Small intestine (tissue), 7 donors: ENCODE measurements at regions not wholly inside any gene's neighbourhood (a gene's known extent, or its start where the extent isn't known, plus 50 kb on each side); places are given as distances from the start of the nearest gene placed in this dataset.

Source experiments
- DNase-seq, 2 donors: peaks; one replicate each; pipeline versions ENCODE4 v3.0.0 to v3.0.0-alpha.2; 2013
- FAIRE-seq: peaks from 2 replicates; lab custom pipeline; 2012; peaks lifted over from hg19 to GRCh38; lab: Jason Lieb, UNC
- H3K27ac ChIP-seq, 3 donors: one replicate each; pipeline ENCODE4 v1.5.1; 2013; ENCODE audit warnings: low read length in 2 of 3, mild to moderate bottlenecking in 2 of 3, control low read depth in 1 of 3, inconsistent platforms in 1 of 3, low read depth in 1 of 3, moderate library complexity in 1 of 3
- H3K27me3 ChIP-seq, 3 donors: one replicate each; pipeline ENCODE4 v1.6.1; 2013; ENCODE audit warnings: low read length in 3 of 3, inconsistent platforms in 1 of 3; ENCODE audit not compliant: control insufficient read depth in 3 of 3, insufficient read depth in 3 of 3
- H3K36me3 ChIP-seq, 3 donors: one replicate each; pipeline ENCODE4 v1.6.1; 2013; ENCODE audit warnings: low read length in 3 of 3, inconsistent platforms in 1 of 3, low read depth in 1 of 3, mild to moderate bottlenecking in 1 of 3, moderate library complexity in 1 of 3; ENCODE audit not compliant: control insufficient read depth in 3 of 3, insufficient read depth in 2 of 3
- H3K4me1 ChIP-seq, 3 donors: one replicate each; pipeline ENCODE4 v1.6.1; 2013; ENCODE audit warnings: low read length in 2 of 3, inconsistent platforms in 1 of 3, low read depth in 1 of 3, mild to moderate bottlenecking in 1 of 3, moderate library complexity in 1 of 3; ENCODE audit not compliant: control insufficient read depth in 3 of 3, insufficient read depth in 2 of 3
- H3K4me3 ChIP-seq, 3 donors: one replicate each; pipeline ENCODE4 v1.5.1; 2013; ENCODE audit warnings: low read length in 3 of 3, control low read depth in 1 of 3, inconsistent platforms in 1 of 3, low read depth in 1 of 3, mild to moderate bottlenecking in 1 of 3, moderate library complexity in 1 of 3
- H3K9me3 ChIP-seq, 2 donors: one replicate each; pipeline ENCODE4 v1.6.1; 2013; ENCODE audit warnings: low read depth in 1 of 2, low read length in 1 of 2; ENCODE audit not compliant: control insufficient read depth in 2 of 2, insufficient read depth in 1 of 2
- WGBS, 3 donors: extraction: QIAGEN DNeasy Blood & Tissue Kit; methylation state at CpG; one replicate each; pipeline ENCODE4 v1.1.7; 2013; 5-methylcytosine and 5-hydroxymethylcytosine counted together
- donor health status: healthy with polysubstance abuse.
- donor health status: control.
- donor health status: control.
- donor health status: Bipolar disorder and iron deficiency.
- donor health status: healthy.

DNA sequence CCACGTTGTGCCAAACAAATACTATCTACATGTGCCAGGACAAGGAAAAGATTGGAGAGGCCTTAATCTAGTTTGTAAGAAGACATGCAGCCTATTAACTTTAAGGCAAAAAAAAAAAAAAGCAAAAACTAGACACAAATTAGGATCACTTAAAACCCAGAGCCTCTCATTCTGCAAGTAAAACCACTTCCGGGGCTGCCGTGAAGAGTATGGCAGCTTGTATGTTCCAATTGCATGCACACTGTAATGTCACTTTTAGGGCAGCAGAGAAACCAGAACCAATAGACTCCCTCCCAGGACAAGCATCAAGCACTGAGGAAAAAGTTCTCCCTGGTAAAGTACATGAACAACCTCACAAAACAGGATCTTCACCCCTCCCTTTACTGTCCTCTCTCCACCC is 70.6 kb downstream of the RSL24D1 start:
- no peak overlapping the region for H3K4me3 ChIP-seq
- no peaks in the 10 kb centered on the region for H3K9me3 ChIP-seq
- no peaks in the 10 kb centered on the region for H3K36me3 ChIP-seq
- H3K4me1 ChIP-seq: no peaks in the 10 kb centered on the region
- DNase-seq (no peak), FAIRE-seq (no peak)
- WGBS, 3 donors: 66 to 82% (median 73%) methylated on average over 3 of the region's 3 CpGs
- no peaks in the 10 kb centered on the region for H3K27me3 ChIP-seq
- no peak overlapping the region for H3K27ac ChIP-seq

DNA sequence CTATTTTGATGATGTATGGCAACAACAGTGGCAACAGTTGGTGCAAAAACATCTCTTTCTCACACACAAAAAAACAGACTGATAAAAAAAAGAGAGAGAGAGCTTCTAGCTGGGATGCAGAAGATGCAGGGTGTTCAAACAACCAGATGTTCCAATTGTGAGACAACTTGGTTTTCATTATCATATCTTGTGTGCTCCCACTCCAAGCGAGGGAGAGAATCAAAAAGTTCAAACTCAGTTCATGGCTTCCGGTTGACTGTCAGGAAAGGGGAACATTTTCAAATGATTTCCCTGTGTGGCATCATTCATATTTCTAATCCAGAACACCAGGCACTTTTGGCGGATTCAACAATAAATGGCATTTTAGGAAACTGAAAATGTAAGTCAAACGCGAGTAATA is 72.1 kb downstream of the RSL24D1 start:
- WGBS, 3 donors: 81 to 87% (median 84%) methylated on average over 5 of the region's 5 CpGs
- no peaks in the 10 kb centered on the region for H3K4me1 ChIP-seq
- no peak overlapping the region for H3K27ac ChIP-seq
- DNase-seq (no peak), FAIRE-seq (no peak)
- no peaks in the 10 kb centered on the region for H3K36me3 ChIP-seq
- no peak overlapping the region for H3K4me3 ChIP-seq
- no peaks in the 10 kb centered on the region for H3K27me3 ChIP-seq
- no peaks in the 10 kb centered on the region for H3K9me3 ChIP-seq

DNA sequence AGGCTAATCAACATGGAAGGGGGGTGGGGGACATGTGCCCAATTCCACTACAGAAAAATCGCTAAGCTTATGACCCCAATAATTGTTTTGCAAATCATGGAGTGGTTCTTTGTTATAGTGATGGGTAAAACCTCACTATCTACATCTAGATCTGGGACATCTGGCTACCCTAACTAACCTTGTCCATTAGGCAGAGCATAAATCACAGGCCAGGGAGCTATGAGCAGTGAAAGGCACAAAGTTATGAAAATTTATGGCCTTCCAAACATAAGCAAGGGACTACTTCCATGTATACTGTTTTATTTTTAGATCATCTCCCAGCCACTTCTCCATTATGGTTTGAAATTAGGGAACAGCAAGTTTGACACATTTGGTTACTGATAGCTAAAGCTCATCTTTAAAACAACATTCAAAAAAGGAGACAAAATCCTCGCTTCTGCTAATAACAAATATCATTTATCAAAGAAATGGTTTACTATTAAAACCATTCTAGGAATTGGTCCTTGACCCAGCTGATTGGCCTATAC is 78.3 kb downstream of the RSL24D1 start:
- FAIRE-seq (no peak), DNase-seq (no peak)
- no peaks in the 10 kb centered on the region for H3K4me1 ChIP-seq
- H3K36me3 ChIP-seq: no peaks in the 10 kb centered on the region
- no peak overlapping the region for H3K27ac ChIP-seq
- no peaks in the 10 kb centered on the region for H3K27me3 ChIP-seq
- 61 to 70% (median 68%) methylated on average over 2 of the region's 2 CpGs for WGBS, 3 donors
- no peak overlapping the region for H3K4me3 ChIP-seq
- no peaks in the 10 kb centered on the region for H3K9me3 ChIP-seq

DNA sequence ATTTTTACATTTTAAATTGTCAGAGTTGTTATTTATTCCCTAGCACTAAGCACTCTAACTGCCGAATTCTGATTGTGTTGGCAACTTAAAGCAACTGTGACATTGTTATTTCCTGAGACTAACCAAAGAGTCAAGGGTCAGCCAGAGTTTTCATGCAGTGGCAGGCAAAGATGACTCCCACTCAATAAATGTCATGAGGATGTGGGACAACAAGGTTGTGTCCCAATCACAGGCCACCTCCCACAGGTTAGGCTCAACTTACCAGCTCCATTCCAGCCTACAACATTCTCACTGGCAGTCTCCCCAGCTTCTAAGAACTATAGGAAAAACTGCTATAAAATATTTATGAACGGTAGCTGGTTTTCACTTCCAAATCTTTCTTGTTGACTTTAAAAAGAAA is 80.1 kb downstream of the RSL24D1 start:
- 60 to 73% (median 66%) methylated on average over 2 of the region's 2 CpGs for WGBS, 3 donors
- H3K9me3 ChIP-seq: no peaks in the 10 kb centered on the region
- no peak for DNase-seq
- H3K27me3 ChIP-seq: no peaks in the 10 kb centered on the region
- H3K27ac ChIP-seq: no peak overlapping the region
- no peaks in the 10 kb centered on the region for H3K36me3 ChIP-seq
- FAIRE-seq: no peak
- no peaks in the 10 kb centered on the region for H3K4me1 ChIP-seq
- no peak overlapping the region for H3K4me3 ChIP-seq

DNA sequence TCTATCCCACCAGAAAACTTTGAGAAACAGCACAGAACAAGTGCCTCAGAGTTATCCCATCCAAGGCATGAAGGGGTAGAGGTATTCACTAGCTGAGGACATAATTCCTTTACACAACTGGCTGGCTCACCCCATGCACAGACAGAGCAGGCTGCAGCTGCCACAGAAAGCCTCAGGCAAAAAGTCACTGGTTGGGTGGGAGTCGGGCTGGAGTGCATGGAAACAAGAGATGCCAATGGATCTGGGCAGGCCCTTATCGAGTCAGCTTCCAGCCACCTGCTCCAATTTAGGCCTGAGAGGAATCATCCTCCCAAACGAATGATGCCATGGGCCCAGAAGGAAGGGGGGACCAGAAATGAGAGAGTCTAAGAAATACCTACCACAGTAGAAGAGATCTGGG is 83.0 kb downstream of the RSL24D1 start:
- Histone ChIP-seq H3K4me3 (no peak overlapping the region), H3K27me3 (no peaks in the 10 kb centered on the region), H3K36me3 (no peaks in the 10 kb centered on the region), H3K4me1 (no peaks in the 10 kb centered on the region), H3K27ac (no peak overlapping the region), H3K9me3 (no peaks in the 10 kb centered on the region)
- DNase-seq (no peak), FAIRE-seq (no peak)
- WGBS, 3 donors: 60 to 75% (median 74%) methylated on average over 3 of the region's 3 CpGs

DNA sequence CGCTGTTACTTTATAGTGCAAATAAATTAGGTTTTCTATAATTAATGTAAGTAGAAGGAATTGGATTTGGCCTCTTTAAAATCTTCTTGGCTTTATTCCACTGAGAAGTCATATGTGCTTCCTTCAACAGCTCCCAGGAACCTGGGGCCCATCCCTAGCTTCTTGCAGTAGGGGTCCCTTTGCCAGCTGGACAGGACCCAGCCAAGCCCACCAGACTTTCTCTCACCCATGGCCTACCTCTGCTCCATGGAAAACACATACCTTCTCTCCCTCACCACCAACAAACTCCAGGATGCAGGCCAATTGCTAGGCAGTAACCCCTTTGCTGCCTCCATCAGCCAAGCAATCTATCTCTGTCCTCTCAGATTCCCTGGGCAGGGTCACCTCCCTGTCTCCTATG is 84.0 kb downstream of the RSL24D1 start:
- 64 to 78% (median 71%) methylated on average over 1 of the region's 1 CpG for WGBS, 3 donors
- no peak overlapping the region for H3K4me3 ChIP-seq
- DNase-seq (no peak), FAIRE-seq (no peak)
- H3K27ac ChIP-seq: no peak overlapping the region
- no peaks in the 10 kb centered on the region for H3K9me3 ChIP-seq
- H3K4me1 ChIP-seq: no peaks in the 10 kb centered on the region
- H3K36me3 ChIP-seq: no peaks in the 10 kb centered on the region
- no peaks in the 10 kb centered on the region for H3K27me3 ChIP-seq

DNA sequence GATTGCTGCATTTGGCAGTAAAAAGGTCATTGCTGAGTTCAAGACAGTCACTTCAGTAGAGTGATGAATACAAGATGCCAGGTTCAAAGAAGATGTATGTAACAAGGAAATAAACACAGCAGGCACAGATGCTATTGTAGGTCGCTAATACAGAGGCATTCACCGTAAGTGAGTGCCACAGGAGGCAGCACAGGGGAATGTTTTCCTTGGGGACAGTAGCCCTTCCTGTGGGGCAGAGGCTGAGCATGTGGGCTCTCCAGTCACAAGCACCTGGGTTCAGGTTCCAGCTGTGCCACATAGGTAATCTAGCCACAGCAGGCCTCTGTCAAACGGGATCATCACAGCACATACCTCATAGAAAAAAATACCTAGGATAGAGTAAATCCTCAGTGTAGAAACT is 86.3 kb downstream of the RSL24D1 start:
- Histone ChIP-seq H3K4me1 (no peaks in the 10 kb centered on the region), H3K36me3 (no peaks in the 10 kb centered on the region), H3K27ac (no peak overlapping the region), H3K4me3 (no peak overlapping the region), H3K27me3 (no peaks in the 10 kb centered on the region), H3K9me3 (no peaks in the 10 kb centered on the region)
- FAIRE-seq: no peak
- 28 to 30% (median 29%) methylated on average over 3 of the region's 3 CpGs for WGBS, 3 donors
- DNase-seq: no peak

DNA sequence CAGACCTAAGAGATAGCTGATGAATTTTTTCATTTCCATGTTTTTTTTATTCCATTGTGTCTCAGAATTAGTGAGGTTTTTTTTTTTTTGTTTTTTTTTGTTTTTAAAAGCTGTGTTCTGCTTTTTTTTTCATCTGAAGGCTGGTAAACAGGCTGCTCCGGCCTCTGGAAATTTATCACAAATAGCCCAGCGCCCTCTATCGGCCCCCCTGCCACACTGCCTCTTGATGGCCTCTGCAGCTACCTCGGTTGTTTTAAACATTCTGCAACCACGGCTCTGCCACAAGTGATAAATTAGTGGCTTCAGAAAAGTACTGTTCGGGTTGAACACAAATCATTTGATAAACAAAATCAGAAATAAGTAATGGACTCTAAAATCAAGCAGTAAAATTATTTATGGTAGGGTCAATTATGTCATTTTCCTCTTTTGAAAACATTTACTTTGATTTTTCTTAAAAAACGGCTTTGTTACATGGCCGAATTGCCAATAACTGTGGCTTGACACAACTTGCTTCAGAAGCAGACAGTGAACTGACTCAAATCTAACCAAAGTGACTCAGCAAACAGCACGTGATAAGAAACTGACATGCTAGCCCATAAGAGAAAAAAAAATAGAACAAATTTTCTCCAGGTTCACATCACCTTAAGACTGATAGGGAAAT is 87.8 kb downstream of the RSL24D1 start:
- no peak for FAIRE-seq
- no peak overlapping the region for H3K27ac ChIP-seq
- H3K27me3 ChIP-seq: no peaks in the 10 kb centered on the region
- no peak overlapping the region for H3K4me3 ChIP-seq
- H3K4me1 ChIP-seq: no peaks in the 10 kb centered on the region
- peak; percentile 48 to 64 for DNase-seq
- H3K9me3 ChIP-seq: no peaks in the 10 kb centered on the region
- WGBS, 3 donors: 6 to 18% (median 7%) methylated on average over 9 of the region's 9 CpGs
- no peaks in the 10 kb centered on the region for H3K36me3 ChIP-seq

DNA sequence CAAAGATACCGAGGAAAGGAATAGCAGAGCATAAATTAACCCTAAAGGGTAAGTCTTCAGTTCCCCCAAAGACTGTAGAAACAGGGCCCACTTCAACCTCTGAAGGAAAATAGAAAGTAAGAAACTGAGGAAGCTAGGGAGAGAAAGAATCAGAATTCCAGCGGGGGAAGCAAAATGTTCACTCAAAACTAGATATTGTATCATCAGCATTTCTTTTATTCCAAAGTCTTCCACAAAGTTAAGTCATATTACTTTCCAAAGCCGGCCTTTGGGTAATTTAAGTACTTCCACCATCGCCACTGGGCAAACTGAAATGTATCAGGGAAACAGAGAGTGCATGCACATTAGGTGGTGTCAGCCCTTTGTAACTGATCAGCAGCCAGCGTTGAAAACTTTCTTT is 88.3 kb downstream of the RSL24D1 start:
- no peaks in the 10 kb centered on the region for H3K27me3 ChIP-seq
- no peak overlapping the region for H3K4me3 ChIP-seq
- no peaks in the 10 kb centered on the region for H3K9me3 ChIP-seq
- no peaks in the 10 kb centered on the region for H3K4me1 ChIP-seq
- DNase-seq (no peak), FAIRE-seq (no peak)
- whole genome bisulfite sequencing, 3 donors: 72 to 76% (median 73%) methylated on average over 5 of the region's 5 CpGs
- H3K27ac ChIP-seq: no peak overlapping the region
- no peaks in the 10 kb centered on the region for H3K36me3 ChIP-seq
